Peyer's patch (tissue), 4 donors: ENCODE measurements at regions not wholly inside any gene's neighbourhood (a gene's known extent, or its start where the extent isn't known, plus 50 kb on each side); places are given as distances from the start of the nearest gene placed in this dataset.

Source experiments
- POLR2A ChIP-seq, 2 donors: fragments of 450-650 bp; IDR thresholded peaks; one replicate each; pipeline ENCODE4 v1.5.1; 2017; ENCODE audit warnings: antibody characterized with exemption in 2 of 2, mild to moderate bottlenecking in 2 of 2, moderate library complexity in 2 of 2
- TF ChIP-seq, protein P1 (sequence below), 6 experiments: fragments of 450-650 bp in 4 of 6; fragments of 200-600 bp in 2 of 6; sonication (generic) in 1 of 6; IDR thresholded peaks; one replicate each; pipeline ENCODE4 v1.5.1; 2017 to 2019; ENCODE audit warnings: antibody characterized with exemption in 6 of 6, mild to moderate bottlenecking in 3 of 6, moderate library complexity in 1 of 6

DNA sequence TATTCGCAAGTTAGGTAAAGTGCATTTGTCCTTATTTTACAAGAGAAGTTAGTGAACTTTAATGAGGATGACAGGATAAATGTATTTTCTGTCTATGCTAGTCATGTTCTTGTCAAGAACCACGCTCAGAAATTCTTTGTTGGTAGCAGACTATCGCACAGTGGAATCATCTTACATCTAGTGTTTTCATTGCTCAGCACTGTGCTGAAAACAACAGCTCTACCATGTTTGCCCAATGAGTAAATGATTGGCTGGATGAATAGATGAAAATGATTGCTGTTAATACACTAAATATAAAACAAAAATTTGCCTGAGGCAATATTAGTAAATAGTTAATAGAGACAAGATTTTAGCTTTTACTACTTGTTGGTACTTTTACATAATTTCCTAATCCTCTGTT is 265.3 kb upstream of the GOLIM4 start:
- TF ChIP-seq, protein P1, sequence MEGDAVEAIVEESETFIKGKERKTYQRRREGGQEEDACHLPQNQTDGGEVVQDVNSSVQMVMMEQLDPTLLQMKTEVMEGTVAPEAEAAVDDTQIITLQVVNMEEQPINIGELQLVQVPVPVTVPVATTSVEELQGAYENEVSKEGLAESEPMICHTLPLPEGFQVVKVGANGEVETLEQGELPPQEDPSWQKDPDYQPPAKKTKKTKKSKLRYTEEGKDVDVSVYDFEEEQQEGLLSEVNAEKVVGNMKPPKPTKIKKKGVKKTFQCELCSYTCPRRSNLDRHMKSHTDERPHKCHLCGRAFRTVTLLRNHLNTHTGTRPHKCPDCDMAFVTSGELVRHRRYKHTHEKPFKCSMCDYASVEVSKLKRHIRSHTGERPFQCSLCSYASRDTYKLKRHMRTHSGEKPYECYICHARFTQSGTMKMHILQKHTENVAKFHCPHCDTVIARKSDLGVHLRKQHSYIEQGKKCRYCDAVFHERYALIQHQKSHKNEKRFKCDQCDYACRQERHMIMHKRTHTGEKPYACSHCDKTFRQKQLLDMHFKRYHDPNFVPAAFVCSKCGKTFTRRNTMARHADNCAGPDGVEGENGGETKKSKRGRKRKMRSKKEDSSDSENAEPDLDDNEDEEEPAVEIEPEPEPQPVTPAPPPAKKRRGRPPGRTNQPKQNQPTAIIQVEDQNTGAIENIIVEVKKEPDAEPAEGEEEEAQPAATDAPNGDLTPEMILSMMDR (IDR thresholded peaks at IDR 0.05): no peak
- TF ChIP-seq POLR2A (IDR thresholded peaks at IDR 0.05): no peak
